C4-2B (cell line): ENCODE measurements at regions not wholly inside any gene's neighbourhood (a gene's known extent, or its start where the extent isn't known, plus 50 kb on each side); places are given as distances from the start of the nearest gene placed in this dataset.

Experiments used
- ZFX ChIP-seq: fragments of 450-650 bp; IDR thresholded peaks from 2 replicates; pipeline ENCODE4 v1.6.1; 2017
- TF ChIP-seq, protein P1 (sequence below): fragments of 450-650 bp; conservative IDR thresholded peaks from 2 replicates; pipeline ENCODE4 v1.5.1; 2017; ENCODE audit warnings: mild to moderate bottlenecking

GRCh38 chr4:164462471-164462870, 291.5 kb upstream of the SMIM31 start:
- TF ChIP-seq, protein P1, sequence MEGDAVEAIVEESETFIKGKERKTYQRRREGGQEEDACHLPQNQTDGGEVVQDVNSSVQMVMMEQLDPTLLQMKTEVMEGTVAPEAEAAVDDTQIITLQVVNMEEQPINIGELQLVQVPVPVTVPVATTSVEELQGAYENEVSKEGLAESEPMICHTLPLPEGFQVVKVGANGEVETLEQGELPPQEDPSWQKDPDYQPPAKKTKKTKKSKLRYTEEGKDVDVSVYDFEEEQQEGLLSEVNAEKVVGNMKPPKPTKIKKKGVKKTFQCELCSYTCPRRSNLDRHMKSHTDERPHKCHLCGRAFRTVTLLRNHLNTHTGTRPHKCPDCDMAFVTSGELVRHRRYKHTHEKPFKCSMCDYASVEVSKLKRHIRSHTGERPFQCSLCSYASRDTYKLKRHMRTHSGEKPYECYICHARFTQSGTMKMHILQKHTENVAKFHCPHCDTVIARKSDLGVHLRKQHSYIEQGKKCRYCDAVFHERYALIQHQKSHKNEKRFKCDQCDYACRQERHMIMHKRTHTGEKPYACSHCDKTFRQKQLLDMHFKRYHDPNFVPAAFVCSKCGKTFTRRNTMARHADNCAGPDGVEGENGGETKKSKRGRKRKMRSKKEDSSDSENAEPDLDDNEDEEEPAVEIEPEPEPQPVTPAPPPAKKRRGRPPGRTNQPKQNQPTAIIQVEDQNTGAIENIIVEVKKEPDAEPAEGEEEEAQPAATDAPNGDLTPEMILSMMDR = no peak
- no peak for TF ChIP-seq ZFX
